HEK293T (cell line): ENCODE measurements at regions not wholly inside any gene's neighbourhood (a gene's known extent, or its start where the extent isn't known, plus 50 kb on each side); places are given as distances from the start of the nearest gene placed in this dataset.

ENCODE experiments used
- ARNT ChIP-seq: fragments of 450-650 bp; IDR thresholded peaks from 2 replicates; pipeline ENCODE4 v1.6.1; 2017; ENCODE audit warnings: mild to moderate bottlenecking
- FOXM1 ChIP-seq: fragments of 450-650 bp; IDR thresholded peaks from 2 replicates; pipeline ENCODE4 v1.6.1; 2017; ENCODE audit warnings: mild to moderate bottlenecking, borderline replicate concordance
- SP1 ChIP-seq: fragments of 450-650 bp; IDR thresholded peaks from 2 replicates; pipeline ENCODE4 v1.6.1; 2017

DNA sequence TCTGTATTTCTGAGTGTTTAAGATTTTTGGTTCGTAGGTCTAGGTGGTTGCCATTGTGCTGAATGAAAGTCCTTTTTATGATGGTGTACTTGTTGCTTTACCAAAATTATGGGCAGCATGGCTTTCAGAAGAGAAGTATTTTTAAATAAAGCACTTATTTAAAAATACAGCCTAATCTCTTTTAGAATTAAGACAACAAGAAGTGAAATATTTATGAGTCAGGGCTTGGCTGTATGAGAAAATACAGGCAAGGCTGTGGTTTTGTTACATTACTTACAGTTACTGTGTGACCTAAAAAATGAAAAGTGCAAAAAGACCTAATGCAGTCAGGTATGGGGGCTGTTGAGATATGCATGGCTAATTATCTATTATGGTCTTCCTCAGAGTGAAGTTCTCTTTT, 185.2 kb upstream of the PPP1R3A start:
- TF ChIP-seq SP1 (no peak), FOXM1 (no peak), ARNT (no peak)
